ENCODE measurements at regions not wholly inside any gene's neighbourhood (a gene's known extent, or its start where the extent isn't known, plus 50 kb on each side); places are given as distances from the start of the nearest gene placed in this dataset.

- DNase-seq (ENCODE audit: low read depth, low spot score) = peak; percentile 49
Measured at GRCh38 chrX:69027181-69028005, 137.9 kb downstream of the PJA1 start.

GRCh38 chrX:69025802-69026301 is 139.4 kb downstream of the PJA1 start:
- no peak for DNase-seq (ENCODE audit: low read depth, low spot score)

- no peak for DNase-seq (ENCODE audit: low read depth, low spot score)
Measured at GRCh38 chrX:69024931-69025330, 140.3 kb downstream of the PJA1 start.

DNA sequence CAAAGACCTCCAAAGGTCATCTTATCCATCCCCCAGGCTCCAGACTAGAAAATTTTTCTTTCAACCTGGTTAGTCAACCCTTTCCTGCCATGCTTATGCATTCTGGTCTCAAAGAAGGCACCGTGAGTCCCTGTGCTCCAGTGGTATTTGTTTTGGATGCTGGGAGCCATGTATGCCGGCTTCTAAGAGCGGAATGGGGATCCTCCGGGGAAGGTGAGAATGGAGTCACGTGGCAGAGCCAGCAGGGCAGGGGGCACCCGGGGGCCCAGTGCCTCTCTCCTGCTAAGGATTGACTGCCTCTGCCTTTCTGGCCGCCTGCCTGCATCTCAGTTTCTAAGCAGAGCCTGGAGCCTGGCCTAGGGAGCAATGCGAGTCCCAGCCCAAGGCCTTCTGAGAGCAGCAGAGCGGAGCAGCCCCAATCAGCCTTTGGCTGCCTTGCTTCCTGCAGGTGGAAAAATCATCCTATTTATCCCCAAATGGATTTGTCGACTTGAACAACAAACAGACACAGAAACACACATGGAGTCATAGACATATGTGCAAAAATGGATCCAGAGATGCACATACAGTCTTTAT is 141.0 kb downstream of the PJA1 start:
- DNase-seq (ENCODE audit: low read depth, low spot score) = no peak

DNA sequence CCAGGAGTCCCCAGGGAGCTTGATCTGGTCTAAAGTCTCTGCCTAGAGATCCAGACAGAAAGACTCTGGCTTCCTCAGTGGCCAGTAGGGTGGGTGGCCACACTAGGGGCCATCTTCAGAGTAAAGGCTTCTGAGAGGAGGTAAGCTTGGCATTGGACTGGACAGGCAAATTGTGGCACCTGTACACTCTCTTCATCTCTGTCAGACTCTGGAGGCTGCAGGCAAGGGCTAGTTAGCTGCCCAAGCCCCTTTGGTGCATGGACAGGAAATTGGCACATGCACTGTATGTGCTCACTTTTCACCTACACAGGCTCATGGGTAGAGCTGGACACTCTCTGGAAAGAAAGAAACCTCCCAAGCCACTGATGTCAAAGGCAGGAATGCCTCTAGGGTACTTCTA is 142.8 kb downstream of the PJA1 start:
- no peak for DNase-seq (ENCODE audit: low read depth, low spot score)

DNA sequence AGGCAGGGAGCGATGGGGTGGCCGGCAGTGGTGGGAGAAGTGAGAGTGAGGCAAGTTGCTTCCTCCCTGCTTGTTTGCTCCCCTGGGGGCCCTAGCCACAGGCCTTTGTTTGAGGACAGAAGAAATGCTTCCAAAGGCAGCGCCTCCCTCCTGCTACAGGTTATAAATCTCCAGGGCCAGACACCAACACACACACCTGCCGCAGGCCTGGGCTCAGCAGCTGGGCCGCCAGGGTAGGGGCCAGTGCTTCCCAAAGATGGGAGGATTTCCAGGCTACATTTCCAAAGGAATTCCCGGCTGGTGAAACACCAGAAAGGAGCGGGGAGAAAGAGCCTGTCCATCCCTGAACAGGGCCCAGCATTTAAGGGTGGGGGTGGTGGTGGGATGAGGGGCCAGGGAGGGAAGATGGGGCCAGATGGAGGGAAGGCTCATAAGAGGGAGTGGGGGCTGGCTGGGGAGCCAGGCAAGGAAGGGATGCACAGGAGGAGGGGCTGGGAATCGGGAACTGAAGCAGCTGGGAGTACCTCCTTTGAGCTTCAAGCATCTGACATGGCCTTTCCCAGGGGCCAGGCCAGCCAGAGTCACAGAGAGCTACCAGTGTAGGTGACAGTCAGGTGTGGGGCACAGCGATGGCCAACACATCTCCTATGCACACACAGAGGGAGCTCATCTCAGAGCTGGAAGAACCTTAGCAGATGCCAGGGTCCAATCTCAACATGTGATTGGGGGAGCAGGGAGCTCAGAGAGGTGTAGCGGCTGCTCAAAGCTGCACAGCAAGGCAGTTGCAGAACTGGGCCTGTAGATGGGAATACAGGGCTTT is 143.9 kb downstream of the PJA1 start:
- DNase-seq (ENCODE audit: low read depth, low spot score) = no peak

GRCh38 chrX:69020316-69020715 is 144.9 kb downstream of the PJA1 start:
- DNase-seq (ENCODE audit: low read depth, low spot score) = no peak

DNA sequence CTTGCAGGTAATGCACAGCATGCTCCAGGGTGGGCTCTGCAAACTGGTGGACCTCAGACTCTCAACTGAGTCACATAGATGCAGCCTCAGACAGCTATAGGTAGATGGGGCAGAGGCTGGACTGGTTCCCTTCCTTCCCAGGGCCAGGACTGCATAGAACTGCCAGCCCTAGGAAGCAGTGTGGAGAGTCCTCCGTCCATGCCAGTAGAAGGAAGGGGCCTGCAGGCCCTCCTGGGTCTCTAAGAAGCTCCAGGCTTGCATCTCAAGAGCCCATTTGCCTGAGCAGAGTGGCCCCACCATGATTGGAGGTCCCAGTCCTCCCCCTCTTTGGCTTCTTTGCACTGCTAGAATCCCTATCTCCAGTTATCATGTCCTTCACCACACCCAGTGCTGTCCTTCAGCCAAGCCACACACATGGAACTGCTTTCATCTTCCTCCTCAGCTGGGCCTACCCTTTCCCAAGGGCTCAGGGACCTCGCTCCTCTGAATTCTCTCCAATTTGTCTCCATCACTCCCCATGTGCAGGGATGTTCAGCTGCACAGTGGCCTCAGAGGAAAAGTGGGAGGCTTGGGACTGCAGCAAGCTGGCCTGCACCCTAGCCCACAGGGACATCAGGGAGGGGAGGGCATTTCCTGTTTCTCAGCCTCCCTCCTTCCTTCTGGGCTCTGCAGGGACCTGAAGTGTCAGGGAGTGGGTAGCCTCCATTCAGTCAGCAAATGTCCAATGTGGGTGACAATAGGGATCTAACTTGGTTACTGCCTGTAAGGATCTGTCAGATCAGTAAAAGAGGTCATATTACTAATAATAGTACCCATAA is 146.0 kb downstream of the PJA1 start:
- no peak for DNase-seq (ENCODE audit: low read depth, low spot score)

DNA sequence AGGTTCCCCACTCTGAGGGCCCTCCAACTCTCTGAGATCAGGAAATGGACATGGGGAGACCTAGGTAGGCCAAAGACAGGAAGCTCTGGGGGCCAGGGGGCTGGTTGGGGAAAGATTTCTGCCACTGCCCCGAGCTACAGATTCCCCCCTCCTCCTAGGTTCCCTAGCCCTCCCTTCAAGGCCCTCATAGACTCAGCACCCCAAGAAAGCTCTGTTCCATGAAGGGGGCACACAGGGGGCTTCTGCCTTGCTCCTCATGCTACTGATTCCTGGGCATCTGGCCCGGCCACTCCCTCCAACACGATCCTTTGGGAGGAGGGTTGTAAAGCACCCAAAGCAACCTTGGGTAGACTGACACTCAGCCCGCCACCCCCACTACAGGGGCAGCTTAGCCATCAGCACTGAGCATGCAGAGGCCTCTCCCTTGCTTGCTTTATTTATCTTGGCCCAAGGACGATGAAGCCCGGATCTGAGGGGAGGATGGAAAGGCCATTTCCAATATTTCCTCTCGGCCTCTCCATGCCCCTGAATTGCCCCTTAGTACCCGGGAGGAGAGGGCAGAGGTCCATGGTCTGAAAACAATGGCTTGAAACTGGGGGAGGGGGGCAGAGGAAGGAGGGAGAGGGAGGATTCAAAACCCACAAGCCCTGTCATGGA is 146.7 kb downstream of the PJA1 start:
- DNase-seq (ENCODE audit: low read depth, low spot score) = no peak

- no peak for DNase-seq (ENCODE audit: low read depth, low spot score)
Measured at GRCh38 chrX:69016293-69016941, 148.8 kb downstream of the PJA1 start.

GRCh38 chrX:69015564-69016292 is 149.5 kb downstream of the PJA1 start:
- DNase-seq (ENCODE audit: low read depth, low spot score) = no peak

- DNase-seq (ENCODE audit: low read depth, low spot score) = no peak
Measured at GRCh38 chrX:69015156-69015555, 150.1 kb downstream of the PJA1 start.

GRCh38 chrX:69014200-69014599 is 151.1 kb downstream of the PJA1 start:
- no peak for DNase-seq (ENCODE audit: low read depth, low spot score)

GRCh38 chrX:69010339-69010738 is 154.9 kb downstream of the PJA1 start:
- DNase-seq (ENCODE audit: low read depth, low spot score) = no peak

DNA sequence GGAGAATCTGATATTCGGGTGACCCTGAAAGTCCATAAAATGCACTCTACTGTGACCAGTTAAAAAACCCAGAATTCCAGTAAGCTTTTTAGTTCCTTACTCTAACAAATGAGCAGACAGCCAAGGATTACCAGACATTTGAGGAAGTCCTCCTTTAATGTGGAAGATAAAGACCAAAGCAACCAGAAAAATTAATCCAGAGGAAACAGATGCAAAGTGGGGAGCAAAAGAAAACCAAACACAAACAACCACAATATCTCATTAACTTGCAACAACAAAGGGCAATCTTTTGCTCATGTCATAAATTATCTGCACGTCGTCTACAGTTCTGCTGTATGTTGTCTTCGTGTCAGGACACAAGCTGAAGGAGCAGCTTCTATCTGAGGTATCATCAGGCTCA is 164.4 kb downstream of the PJA1 start:
- no peak for DNase-seq (ENCODE audit: low read depth, low spot score)

DNA sequence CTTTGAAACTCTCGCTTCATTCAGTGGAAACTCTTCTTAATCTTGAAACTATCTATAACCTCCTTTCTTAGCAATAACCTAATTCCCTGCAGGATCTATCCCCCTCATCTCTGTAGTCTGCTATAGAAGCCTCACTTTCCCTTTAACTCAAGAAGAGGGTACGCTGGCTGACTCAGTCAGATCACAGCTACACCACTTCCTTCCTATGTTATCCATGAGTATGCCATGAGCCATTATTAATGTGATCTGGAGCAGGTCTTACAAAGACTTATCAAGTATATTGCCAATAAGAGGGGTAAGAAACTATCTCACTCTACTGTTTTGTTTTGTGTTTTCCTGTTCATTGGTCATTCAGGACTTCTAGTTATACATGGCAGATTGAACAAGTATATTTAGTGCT is 165.3 kb downstream of the PJA1 start:
- no peak for DNase-seq (ENCODE audit: low read depth, low spot score)

DNA sequence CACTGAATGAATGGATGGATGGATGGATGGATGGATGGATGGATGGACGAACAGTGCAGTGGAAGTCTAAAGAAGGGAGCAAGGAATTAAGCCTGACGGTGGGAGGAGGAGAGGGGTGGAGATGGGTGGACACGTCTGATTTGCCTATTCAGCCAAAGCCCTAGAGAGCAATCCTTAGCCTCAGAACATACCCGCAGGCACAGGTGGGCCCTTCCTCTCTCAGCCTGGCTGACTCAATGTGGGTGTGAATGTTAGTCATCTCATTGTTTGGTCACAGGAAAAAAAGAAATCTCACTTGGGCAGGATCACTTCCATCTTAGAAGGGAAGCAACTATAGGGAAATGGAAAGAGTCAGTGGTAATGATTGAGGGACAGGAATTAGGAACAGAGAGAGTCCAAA is 165.9 kb downstream of the PJA1 start:
- no peak for DNase-seq (ENCODE audit: low read depth, low spot score)

- no peak for DNase-seq (ENCODE audit: low read depth, low spot score)
Measured at GRCh38 chrX:68998716-68999115, 166.5 kb downstream of the PJA1 start.

DNA sequence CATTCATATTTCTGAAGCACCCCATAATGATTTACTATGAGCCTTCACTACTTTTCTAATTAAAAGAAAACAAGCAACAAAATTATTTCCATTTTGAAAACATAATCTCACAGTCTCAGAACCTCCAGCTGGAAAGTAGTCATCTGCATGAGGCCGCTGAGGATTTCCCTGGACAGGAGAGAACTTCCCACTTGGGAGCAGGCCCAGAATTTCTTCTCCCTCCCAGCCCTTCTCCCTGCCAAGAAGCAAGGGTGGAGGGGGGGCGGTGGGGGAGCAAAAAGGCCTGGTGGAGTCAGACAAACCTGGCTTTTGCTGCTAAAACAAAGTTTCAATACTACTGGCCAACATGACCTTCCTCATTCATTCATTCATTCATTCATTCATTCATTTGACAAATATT is 167.3 kb downstream of the PJA1 start:
- DNase-seq (ENCODE audit: low read depth, low spot score) = no peak

DNA sequence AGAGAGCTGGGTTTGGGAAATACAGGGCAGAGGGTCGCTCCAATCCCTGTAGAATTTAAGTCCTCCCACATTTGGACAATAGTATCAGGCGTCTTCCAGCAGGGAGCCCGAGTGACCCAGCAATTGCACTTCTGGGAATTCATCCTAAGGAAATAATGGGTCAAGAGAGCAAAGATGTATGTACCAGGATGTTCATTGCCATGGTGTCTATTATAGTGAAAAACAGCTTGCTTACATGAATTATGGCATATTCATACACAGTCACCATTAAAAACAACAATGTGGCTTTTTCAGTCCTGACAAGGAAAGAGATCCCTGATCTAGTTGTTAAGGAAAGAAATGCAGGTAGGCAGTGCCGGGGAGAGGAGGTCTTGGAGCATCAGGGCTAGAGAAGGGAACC is 167.7 kb downstream of the PJA1 start:
- no peak for DNase-seq (ENCODE audit: low read depth, low spot score)
